ENCODE measurements at regions not wholly inside any gene's neighbourhood (a gene's known extent, or its start where the extent isn't known, plus 50 kb on each side); places are given as distances from the start of the nearest gene placed in this dataset.

DNA sequence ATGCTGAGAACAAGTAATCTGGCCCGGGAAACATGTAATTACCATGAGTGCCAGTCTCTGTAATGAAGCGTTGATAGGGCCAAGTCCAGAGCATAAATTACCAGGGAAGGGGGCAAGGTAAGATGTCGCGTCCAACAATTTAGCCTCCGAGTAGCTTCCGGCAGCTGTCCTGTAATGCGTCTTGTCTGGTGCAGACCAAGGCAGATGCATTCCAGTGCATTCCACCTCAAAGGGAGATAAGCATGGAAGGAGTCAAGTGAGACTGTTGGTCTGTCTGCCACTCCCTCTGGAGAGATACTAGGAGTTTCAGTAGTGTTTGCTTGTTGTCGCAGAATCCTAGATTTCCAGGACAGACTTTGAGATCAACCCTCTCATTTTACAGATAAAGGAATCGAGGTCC is 218.3 kb downstream of the AACS start:
- H3K4me3 ChIP-seq (ENCODE audit: low read depth, low read length): no peak overlapping the region
- TF ChIP-seq, protein P1, sequence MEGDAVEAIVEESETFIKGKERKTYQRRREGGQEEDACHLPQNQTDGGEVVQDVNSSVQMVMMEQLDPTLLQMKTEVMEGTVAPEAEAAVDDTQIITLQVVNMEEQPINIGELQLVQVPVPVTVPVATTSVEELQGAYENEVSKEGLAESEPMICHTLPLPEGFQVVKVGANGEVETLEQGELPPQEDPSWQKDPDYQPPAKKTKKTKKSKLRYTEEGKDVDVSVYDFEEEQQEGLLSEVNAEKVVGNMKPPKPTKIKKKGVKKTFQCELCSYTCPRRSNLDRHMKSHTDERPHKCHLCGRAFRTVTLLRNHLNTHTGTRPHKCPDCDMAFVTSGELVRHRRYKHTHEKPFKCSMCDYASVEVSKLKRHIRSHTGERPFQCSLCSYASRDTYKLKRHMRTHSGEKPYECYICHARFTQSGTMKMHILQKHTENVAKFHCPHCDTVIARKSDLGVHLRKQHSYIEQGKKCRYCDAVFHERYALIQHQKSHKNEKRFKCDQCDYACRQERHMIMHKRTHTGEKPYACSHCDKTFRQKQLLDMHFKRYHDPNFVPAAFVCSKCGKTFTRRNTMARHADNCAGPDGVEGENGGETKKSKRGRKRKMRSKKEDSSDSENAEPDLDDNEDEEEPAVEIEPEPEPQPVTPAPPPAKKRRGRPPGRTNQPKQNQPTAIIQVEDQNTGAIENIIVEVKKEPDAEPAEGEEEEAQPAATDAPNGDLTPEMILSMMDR (IDR thresholded peaks at IDR 0.05; ENCODE audit: borderline replicate concordance, insufficient read depth, low read depth, low read length): no peak

- H3K4me3 ChIP-seq (ENCODE audit: low read depth, low read length): no peak overlapping the region
- TF ChIP-seq, protein P1 (IDR thresholded peaks at IDR 0.05; ENCODE audit: borderline replicate concordance, insufficient read depth, low read depth, low read length): no peak
These were observed 218.9 kb downstream of the AACS start for GRCh38 chr12:125284087-125284486.

DNA sequence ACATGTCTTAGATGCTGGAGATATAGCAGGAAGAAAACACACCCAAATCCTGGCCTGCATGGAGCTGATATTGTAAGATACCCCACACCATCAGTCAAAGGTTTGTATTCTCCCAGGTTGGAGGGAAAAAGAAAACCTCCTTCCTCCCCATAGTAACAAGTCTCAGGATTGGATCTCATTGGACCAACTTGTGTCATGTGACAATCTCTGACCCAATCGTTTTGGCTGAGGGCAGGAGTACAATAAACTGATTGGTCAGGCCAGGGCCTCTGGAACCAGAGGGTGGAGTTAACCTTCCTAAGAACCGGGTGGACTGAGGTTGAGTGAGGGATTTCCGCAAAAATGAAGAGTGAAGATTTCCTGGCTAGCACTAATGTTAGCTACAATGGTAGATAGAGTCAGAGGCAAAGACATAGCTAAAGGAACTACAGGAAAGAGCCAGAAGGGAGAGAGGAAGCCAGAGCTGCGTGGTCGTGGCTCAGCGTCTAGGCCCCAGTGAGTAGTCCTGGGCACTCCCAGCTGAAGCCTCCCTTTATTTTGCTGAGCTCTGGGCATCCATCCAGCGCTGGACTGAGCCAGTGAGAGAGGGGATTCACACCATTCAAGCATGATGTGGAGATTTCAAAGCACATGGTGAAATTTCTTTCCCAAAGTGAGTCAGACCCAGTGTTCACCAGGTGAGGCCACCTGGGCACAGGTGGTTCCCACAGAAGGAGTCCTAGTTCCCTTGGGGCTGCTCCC is 219.9 kb downstream of the AACS start:
- TF ChIP-seq, protein P1 (IDR thresholded peaks at IDR 0.05; ENCODE audit: borderline replicate concordance, insufficient read depth, low read depth, low read length): no peak
- H3K4me3 ChIP-seq (ENCODE audit: low read depth, low read length): no peak overlapping the region

DNA sequence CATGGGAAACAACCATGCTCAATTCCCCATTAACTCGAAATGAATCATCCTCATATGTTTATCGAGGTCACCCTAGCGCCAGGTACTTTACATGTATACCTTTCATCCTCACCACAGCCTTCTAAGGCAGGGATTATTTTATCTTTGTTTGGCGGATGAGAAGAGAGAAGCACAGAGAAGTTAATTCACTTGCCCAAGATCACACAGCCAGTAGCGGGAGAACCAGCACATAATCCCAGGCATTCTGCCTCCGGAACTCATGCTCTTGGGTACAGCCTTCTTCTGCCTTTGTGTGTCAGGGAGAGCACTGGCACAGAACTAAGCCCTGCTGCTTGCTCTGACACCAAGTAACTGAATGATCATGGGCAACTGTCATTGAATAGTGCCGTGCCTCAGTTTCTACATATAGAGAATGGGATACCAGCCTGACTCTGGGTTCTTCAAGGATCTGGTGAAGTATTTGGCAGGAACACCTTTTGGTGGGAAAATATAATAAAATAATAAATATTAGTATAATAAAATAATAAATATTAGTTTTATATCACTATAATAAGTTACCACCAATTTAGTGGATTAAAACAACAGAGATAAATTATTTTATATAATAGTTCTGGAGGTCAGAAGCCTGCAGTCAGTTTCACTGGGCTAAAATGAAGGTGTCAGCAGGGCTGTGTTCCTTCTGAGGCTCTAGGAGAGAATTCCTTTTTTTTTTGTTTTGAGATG is 220.9 kb downstream of the AACS start:
- TF ChIP-seq, protein P1 (IDR thresholded peaks at IDR 0.05; ENCODE audit: borderline replicate concordance, insufficient read depth, low read depth, low read length): no peak
- H3K4me3 ChIP-seq (ENCODE audit: low read depth, low read length): no peak overlapping the region

DNA sequence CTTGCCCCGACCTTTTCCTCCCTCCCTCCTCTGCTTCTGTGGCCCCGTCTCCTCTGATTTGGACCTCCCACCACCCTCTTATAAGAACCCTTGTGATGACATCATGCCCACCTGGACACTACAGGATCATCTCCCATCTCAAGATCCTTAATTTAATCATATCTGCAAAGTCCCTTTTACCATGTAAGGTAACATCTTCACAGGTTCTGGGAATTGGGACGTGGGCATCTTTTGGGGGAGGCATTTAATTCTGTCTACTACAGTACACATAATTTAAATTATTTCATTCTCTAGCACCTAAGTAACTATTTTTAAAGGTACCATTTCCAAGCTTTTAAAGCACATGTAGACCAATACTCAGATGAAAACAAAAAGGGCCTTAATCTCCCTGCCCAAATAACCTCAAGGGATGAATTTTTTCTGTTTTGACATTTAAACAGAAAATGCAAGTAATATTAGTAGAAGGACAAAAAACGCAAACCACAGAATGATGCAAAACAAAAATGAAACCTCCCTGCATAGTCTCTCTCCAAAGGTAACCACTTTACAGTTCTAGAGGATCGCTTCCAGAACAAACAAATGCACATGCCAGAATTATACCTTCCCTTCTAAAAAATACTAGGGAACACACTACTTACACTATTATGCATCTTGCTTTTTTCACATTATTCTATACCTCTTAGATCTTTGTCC is 222.1 kb downstream of the AACS start:
- TF ChIP-seq, protein P1 (IDR thresholded peaks at IDR 0.05; ENCODE audit: borderline replicate concordance, insufficient read depth, low read depth, low read length): no peak
- no peak overlapping the region for H3K4me3 ChIP-seq (ENCODE audit: low read depth, low read length)

DNA sequence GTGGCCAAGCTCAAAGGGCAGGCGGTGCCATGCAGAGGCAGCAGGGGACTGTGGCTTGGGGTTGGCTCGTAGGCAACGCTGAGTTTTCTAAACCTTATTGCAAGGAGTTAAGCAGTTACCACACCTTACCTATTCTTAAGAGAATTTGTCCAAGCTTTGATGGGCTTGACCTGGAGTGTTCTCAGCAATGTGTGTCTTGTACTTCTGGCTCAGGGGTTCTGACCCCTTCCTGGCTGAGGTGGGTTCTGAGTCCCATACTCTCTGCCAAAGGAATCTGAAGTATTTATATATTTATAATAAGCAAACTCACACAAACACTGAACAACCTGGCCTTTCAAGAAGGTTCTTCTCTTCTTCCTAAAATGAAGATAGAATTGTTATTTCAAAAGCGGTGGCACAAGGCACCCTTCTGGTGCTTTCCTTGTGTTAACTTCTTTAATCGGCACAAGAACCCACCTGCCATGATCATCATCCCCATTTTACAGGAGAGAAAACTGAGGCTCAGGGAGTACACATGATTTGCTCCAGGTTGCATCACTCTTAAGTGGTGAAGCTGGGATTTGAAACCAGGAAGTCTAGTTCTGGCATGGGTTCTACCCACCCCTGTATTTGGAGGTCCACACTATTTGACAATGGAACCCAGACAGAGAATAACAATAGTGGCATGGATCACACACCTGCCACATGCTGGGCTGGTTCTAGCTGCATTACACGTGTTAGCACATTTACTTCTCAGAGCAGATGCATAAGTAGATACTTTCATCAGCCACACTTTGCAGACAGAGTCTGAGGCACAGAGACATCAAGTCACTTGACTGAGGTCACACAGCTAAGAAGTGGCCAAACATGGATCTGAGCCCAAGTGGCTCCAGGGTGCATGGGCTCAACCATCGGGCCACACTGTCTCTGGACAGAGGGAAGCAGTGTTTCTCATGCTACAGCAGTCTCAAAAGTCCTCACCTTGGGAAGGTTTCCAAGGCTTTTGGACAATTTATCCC is 224.0 kb downstream of the AACS start:
- TF ChIP-seq, protein P1 (IDR thresholded peaks at IDR 0.05; ENCODE audit: borderline replicate concordance, insufficient read depth, low read depth, low read length): no peak
- H3K4me3 ChIP-seq (ENCODE audit: low read depth, low read length): no peak overlapping the region

All from GM12875 (cell line).